OCI-LY3 (cell line): ENCODE measurements at regions not wholly inside any gene's neighbourhood (a gene's known extent, or its start where the extent isn't known, plus 50 kb on each side); places are given as distances from the start of the nearest gene placed in this dataset.

Source experiments
- H2AFZ ChIP-seq: fragments of 200-600, 300-600 bp; shearing (Covaris generic); 2 replicates; pipeline ENCODE4 v1.6.0; 2014; ENCODE audit warnings: antibody characterized with exemption, low read depth, low read length
- H3K27ac ChIP-seq: fragments of 200-600, 300-600 bp; sonication (generic); 2 replicates; pipeline ENCODE4 v1.5.1; 2014; ENCODE audit warnings: mild to moderate bottlenecking, low read length, moderate library complexity, mixed read lengths
- H3K27me3 ChIP-seq: fragments of 200-600, 300-600 bp; sonication (generic); 2 replicates; pipeline ENCODE4 v1.6.1; 2014; ENCODE audit warnings: low read depth, low read length, mixed read lengths
- H3K36me3 ChIP-seq: fragments of 200-600, 300-600 bp; sonication (generic); replicated peaks from 2 replicates; pipeline ENCODE3; 2014; ENCODE audit warnings: low read depth, low read length, mixed read lengths
- H3K4me1 ChIP-seq: fragments of 300-600, 200-600 bp; sonication (generic); 2 replicates; pipeline ENCODE4 v1.6.1; 2014; ENCODE audit warnings: low read length, mixed read lengths
- H3K4me2 ChIP-seq: fragments of 200-600, 300-600 bp; sonication (generic); 2 replicates; pipeline ENCODE4 v1.6.1; 2014; ENCODE audit warnings: low read length, mixed read lengths
- H3K4me3 ChIP-seq: fragments of 300-600, 200-600 bp; sonication (generic); 2 replicates; pipeline ENCODE4 v1.5.1; 2014; ENCODE audit warnings: antibody characterized with exemption, mild to moderate bottlenecking, low read length, moderate library complexity
- H3K79me2 ChIP-seq: fragments of 300-600, 200-600 bp; shearing (Covaris generic); 2 replicates; pipeline ENCODE4 v1.6.1; 2014; ENCODE audit warnings: mild to moderate bottlenecking, low read length, mixed read lengths
- H3K9ac ChIP-seq: fragments of 300-600, 200-600 bp; shearing (Covaris generic); 2 replicates; pipeline ENCODE4 v1.6.0; 2014; ENCODE audit warnings: mild to moderate bottlenecking, low read length, moderate library complexity
- H3K9me3 ChIP-seq: fragments of 200-600, 300-600 bp; shearing (Covaris generic); 2 replicates; pipeline ENCODE4 v1.6.1; 2014; ENCODE audit warnings: low read length, mixed read lengths; ENCODE audit not compliant: insufficient read depth
- H4K20me1 ChIP-seq: fragments of 200-600, 300-600 bp; sonication (generic); 2 replicates; pipeline ENCODE4 v1.6.1; 2016; ENCODE audit warnings: low read length, mixed read lengths; ENCODE audit not compliant: insufficient read depth
- EZH2phosphoT487 ChIP-seq: fragments of 200-600 bp; shearing (Covaris generic); IDR thresholded peaks from 2 replicates; pipeline ENCODE4 v1.6.1; 2018; ENCODE audit warnings: antibody characterized with exemption, mixed run types, low read depth
- TF ChIP-seq, protein P1 (sequence below): fragments of 200-600, 300-600 bp; sonication (generic); IDR thresholded peaks from 2 replicates; pipeline ENCODE4 v1.5.1; 2014; ENCODE audit warnings: antibody characterized with exemption, low read length, low read depth

DNA sequence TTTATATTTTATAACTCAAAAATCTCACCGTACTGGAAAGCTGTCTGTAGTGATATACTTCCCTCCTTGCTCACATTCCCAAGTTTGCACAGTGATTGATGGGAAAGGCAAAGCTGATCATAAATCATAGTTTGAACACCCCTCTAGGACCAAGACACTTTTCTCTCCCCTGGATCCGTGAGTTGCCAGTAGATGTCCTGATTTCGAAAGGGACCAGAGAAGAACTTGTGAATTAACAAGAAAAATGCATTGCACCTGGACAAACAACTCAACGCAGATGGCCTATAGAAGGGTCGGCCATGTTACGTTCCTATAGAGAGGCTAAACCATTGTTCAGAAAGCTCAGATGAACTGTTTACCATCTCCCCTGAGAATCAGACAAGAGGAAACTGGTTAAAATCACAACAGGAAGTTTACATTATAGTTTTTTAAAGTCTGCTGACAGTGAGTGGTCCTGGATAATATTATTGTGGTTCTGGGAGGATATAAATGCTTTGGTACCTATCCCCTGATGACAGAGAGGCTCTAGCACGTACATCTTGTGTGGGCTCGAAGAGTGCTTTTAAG is 124.0 kb upstream of the SLC45A1 start:
- Histone ChIP-seq H3K4me2 (no peak overlapping the region), H2AFZ (no peak overlapping the region), H3K36me3 (no peaks in the 10 kb centered on the region), H3K27ac (no peak overlapping the region), H3K4me3 (no peak overlapping the region), H3K79me2 (no peaks in the 10 kb centered on the region), H3K9me3 (no peaks in the 10 kb centered on the region), H4K20me1 (no peaks in the 10 kb centered on the region), H3K9ac (no peak overlapping the region), H3K27me3 (no peaks in the 10 kb centered on the region), H3K4me1 (no peaks in the 10 kb centered on the region)
- TF ChIP-seq, protein P1, sequence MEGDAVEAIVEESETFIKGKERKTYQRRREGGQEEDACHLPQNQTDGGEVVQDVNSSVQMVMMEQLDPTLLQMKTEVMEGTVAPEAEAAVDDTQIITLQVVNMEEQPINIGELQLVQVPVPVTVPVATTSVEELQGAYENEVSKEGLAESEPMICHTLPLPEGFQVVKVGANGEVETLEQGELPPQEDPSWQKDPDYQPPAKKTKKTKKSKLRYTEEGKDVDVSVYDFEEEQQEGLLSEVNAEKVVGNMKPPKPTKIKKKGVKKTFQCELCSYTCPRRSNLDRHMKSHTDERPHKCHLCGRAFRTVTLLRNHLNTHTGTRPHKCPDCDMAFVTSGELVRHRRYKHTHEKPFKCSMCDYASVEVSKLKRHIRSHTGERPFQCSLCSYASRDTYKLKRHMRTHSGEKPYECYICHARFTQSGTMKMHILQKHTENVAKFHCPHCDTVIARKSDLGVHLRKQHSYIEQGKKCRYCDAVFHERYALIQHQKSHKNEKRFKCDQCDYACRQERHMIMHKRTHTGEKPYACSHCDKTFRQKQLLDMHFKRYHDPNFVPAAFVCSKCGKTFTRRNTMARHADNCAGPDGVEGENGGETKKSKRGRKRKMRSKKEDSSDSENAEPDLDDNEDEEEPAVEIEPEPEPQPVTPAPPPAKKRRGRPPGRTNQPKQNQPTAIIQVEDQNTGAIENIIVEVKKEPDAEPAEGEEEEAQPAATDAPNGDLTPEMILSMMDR: no peak
- no peak for TF ChIP-seq EZH2phosphoT487

DNA sequence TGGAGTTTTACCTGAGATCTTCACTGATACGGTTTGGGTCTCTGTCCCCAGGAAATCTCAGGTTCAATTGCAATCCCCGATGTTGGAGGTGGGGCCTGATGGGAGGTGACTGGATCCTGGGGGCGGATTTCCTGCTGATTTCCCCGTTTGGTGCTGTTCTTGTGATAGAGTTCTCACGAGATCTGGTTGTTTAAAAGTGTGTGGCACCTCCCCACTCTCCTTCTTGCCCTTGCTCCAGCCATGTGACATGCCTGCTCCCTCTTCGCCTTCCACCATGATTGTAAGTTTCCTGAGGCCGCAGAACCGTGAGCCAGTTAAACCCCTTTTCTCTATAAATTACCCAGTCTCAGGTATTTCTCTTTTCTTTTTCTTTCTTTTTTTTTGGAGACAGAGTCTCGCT is 126.4 kb upstream of the SLC45A1 start:
- H3K4me2 ChIP-seq: no peak overlapping the region
- H3K27ac ChIP-seq: no peak overlapping the region
- no peaks in the 10 kb centered on the region for H3K9me3 ChIP-seq
- H3K36me3 ChIP-seq: no peaks in the 10 kb centered on the region
- no peaks in the 10 kb centered on the region for H3K79me2 ChIP-seq
- H3K27me3 ChIP-seq: no peaks in the 10 kb centered on the region
- no peak overlapping the region for H3K9ac ChIP-seq
- H2AFZ ChIP-seq: no peak overlapping the region
- TF ChIP-seq, protein P1: no peak
- no peak for TF ChIP-seq EZH2phosphoT487
- no peak overlapping the region for H3K4me3 ChIP-seq
- H4K20me1 ChIP-seq: no peaks in the 10 kb centered on the region
- no peaks in the 10 kb centered on the region for H3K4me1 ChIP-seq

DNA sequence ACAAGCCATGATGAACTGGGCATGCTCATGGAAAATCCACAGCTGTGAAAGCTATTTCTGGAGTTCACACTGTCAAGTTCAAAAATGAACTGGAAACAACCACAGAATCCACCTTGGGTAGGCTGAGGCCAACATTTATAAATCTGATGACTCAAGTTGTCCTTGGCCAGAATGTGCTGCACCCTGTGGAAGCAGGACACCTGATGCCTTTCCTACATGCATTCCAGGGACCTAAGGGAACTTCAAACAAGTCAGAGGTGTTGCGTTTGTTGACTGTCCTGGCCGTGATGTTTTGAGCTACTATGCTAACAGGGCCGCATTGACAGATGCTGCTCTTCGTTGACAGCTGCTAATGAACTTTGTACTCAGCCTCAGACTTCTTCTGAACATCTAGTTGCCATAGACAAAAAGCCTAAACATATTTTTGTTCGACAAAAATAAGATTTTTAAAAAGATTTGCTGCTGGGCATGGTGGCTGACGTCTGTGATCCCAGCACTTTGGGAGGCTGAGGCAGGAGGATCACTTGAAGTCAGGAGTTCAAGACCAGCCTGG is 127.9 kb upstream of the SLC45A1 start:
- no peak overlapping the region for H3K27ac ChIP-seq
- no peaks in the 10 kb centered on the region for H3K4me1 ChIP-seq
- H3K36me3 ChIP-seq: no peaks in the 10 kb centered on the region
- H3K4me3 ChIP-seq: no peak overlapping the region
- no peak overlapping the region for H3K9ac ChIP-seq
- no peaks in the 10 kb centered on the region for H3K27me3 ChIP-seq
- H3K79me2 ChIP-seq: no peaks in the 10 kb centered on the region
- no peak overlapping the region for H2AFZ ChIP-seq
- no peaks in the 10 kb centered on the region for H4K20me1 ChIP-seq
- H3K9me3 ChIP-seq: no peaks in the 10 kb centered on the region
- no peak overlapping the region for H3K4me2 ChIP-seq
- TF ChIP-seq, protein P1: no peak
- TF ChIP-seq EZH2phosphoT487: no peak

DNA sequence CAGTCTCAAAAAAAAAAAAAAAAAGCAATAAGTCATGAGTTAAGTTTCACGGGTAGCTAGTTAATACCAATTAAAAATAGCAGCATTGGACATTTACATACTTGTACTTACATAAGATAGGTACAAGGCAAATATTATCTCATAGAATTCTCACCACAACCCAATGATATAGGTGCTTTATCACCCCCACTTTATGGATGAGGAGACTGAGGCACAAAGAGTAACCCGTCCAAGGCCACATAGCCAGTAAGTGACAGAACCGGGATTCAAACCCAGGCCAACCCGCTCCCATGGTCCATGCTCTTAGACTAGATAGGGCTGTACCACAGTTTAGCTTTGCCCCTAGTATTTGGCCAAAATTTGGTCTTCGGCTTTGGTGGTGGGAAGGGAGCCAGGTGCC is 132.5 kb upstream of the SLC45A1 start:
- H3K36me3 ChIP-seq: no peaks in the 10 kb centered on the region
- no peak overlapping the region for H2AFZ ChIP-seq
- TF ChIP-seq, protein P1: no peak
- no peak for TF ChIP-seq EZH2phosphoT487
- no peaks in the 10 kb centered on the region for H3K27me3 ChIP-seq
- no peak overlapping the region for H3K27ac ChIP-seq
- H3K9ac ChIP-seq: no peak overlapping the region
- no peaks in the 10 kb centered on the region for H4K20me1 ChIP-seq
- H3K4me2 ChIP-seq: no peak overlapping the region
- peaks cover 16% of the 10 kb centered on the region for H3K4me1 ChIP-seq
- no peak overlapping the region for H3K4me3 ChIP-seq
- no peaks in the 10 kb centered on the region for H3K9me3 ChIP-seq
- no peaks in the 10 kb centered on the region for H3K79me2 ChIP-seq
